ENCODE measurements at regions not wholly inside any gene's neighbourhood (a gene's known extent, or its start where the extent isn't known, plus 50 kb on each side); places are given as distances from the start of the nearest gene placed in this dataset.

- DNase-seq: no peak
Measured at GRCh38 chr12:124686370-124687173, 119.2 kb upstream of the NCOR2 start.

- no peak for DNase-seq
Measured at GRCh38 chr12:124685689-124686369, 118.4 kb upstream of the NCOR2 start.

GRCh38 chr12:124684971-124685688, 117.7 kb upstream of the NCOR2 start:
- DNase-seq: no peak

- DNase-seq: no peak
Measured at GRCh38 chr12:124684496-124684895, 117.1 kb upstream of the NCOR2 start.

- DNase-seq: no peak
Measured at GRCh38 chr12:124683152-124684124, 116.0 kb upstream of the NCOR2 start.

- DNase-seq: no peak
Measured at GRCh38 chr12:124682425-124683151, 115.2 kb upstream of the NCOR2 start.

- DNase-seq: no peak
Measured at GRCh38 chr12:124681779-124682391, 114.5 kb upstream of the NCOR2 start.

- no peak for DNase-seq
Measured at GRCh38 chr12:124680863-124681778, 113.7 kb upstream of the NCOR2 start.

GRCh38 chr12:124679533-124680371, 112.3 kb upstream of the NCOR2 start:
- DNase-seq: no peak

GRCh38 chr12:124679047-124679446, 111.6 kb upstream of the NCOR2 start:
- no peak for DNase-seq

- no peak for DNase-seq
Measured at GRCh38 chr12:124678421-124678893, 111.0 kb upstream of the NCOR2 start.

GRCh38 chr12:124677552-124678356, 110.3 kb upstream of the NCOR2 start:
- no peak for DNase-seq

GRCh38 chr12:124676714-124677462, 109.5 kb upstream of the NCOR2 start:
- no peak for DNase-seq

- DNase-seq: no peak
Measured at GRCh38 chr12:124675881-124676713, 108.7 kb upstream of the NCOR2 start.

GRCh38 chr12:124674937-124675336, 107.5 kb upstream of the NCOR2 start:
- DNase-seq: no peak

All from activated CD4-positive, CD25-positive, alpha-beta regulatory T cell treated with anti-CD3 and anti-CD28 coated beads, Interleukin-2, amount 50 U/mL, for 72 hours (primary cell).